ENCODE measurements at regions not wholly inside any gene's neighbourhood (a gene's known extent, or its start where the extent isn't known, plus 50 kb on each side); places are given as distances from the start of the nearest gene placed in this dataset.

- H3K27me3 ChIP-seq (ENCODE audit: control insufficient read depth in 4 of 4, insufficient read depth in 4 of 4, low read length in 3 of 4) = no peaks in the 10 kb centered on the region
- no peak overlapping the region for H3K27ac ChIP-seq (ENCODE audit: low read depth in 1 of 2, low read length in 2 of 2)
- no peak overlapping the region for H3K9ac ChIP-seq (ENCODE audit: low read depth in 1 of 2, low read length in 2 of 2)
- no peaks in the 10 kb centered on the region for H3K36me3 ChIP-seq (ENCODE audit: control insufficient read depth in 4 of 4, insufficient read depth in 3 of 4, low read depth in 1 of 4, low read length in 3 of 4)
- no peak for TF ChIP-seq NR2F2 (IDR thresholded peaks at IDR 0.05)
- TF ChIP-seq HNF4G (IDR thresholded peaks at IDR 0.05) = no peak
- TF ChIP-seq FOXA1 (IDR thresholded peaks at IDR 0.05) = no peak
- TF ChIP-seq ZBTB33 (IDR thresholded peaks at IDR 0.05) = no peak
- no peak for TF ChIP-seq EGR1 (IDR thresholded peaks at IDR 0.05; ENCODE audit: low read depth in 2 of 2)
- no peak for TF ChIP-seq YY1 (IDR thresholded peaks at IDR 0.05)
- TF ChIP-seq CTCF (IDR thresholded peaks at IDR 0.05; ENCODE audit: low read depth, low read length, missing input control) = no peak
- no peak for TF ChIP-seq MAX (IDR thresholded peaks at IDR 0.05)
- TF ChIP-seq RAD21 (IDR thresholded peaks at IDR 0.05) = no peak
- no peak for TF ChIP-seq ATF3 (IDR thresholded peaks at IDR 0.05)
- no peak for TF ChIP-seq HNF4A (conservative IDR thresholded peaks at IDR 0.05)
- no peak for TF ChIP-seq RXRA (IDR thresholded peaks at IDR 0.05)
- TF ChIP-seq REST (IDR thresholded peaks at IDR 0.05) = no peak
- TF ChIP-seq FOXA2 (IDR thresholded peaks at IDR 0.05) = no peak
- no peak for TF ChIP-seq TAF1 (conservative IDR thresholded peaks at IDR 0.05)
- no peak for TF ChIP-seq JUND (IDR thresholded peaks at IDR 0.05)
- TF ChIP-seq SP1 (IDR thresholded peaks at IDR 0.05) = no peak
- TF ChIP-seq GABPA (IDR thresholded peaks at IDR 0.05 in 1 of 2, conservative IDR thresholded peaks at IDR 0.05 in 1 of 2) = no peak
- DNase-seq (ENCODE audit: low spot score) = no peak
- H3K4me1 ChIP-seq (ENCODE audit: control insufficient read depth in 4 of 4, insufficient read depth in 4 of 4, low read length in 3 of 4) = no peaks in the 10 kb centered on the region
- no peaks in the 10 kb centered on the region for H3K9me3 ChIP-seq (ENCODE audit: control insufficient read depth in 4 of 4, low read length in 3 of 4)
- H3K4me3 ChIP-seq (ENCODE audit: low read depth in 1 of 3, low read length in 3 of 3) = no peak overlapping the region
These were observed 951.9 kb upstream of the LRRN3 start for GRCh38 chr7:110139056-110139455.

Measured in liver (tissue), 7 donors.